WTC11 (cell line): ENCODE measurements at regions not wholly inside any gene's neighbourhood (a gene's known extent, or its start where the extent isn't known, plus 50 kb on each side); places are given as distances from the start of the nearest gene placed in this dataset.

Experiments used
- ATAC-seq: fragments of 200-7000 bp; cut with Tn5 transposase; 2 replicates; pipeline ENCODE4 v1.10.0; 2021; ENCODE audit warnings: mild to moderate bottlenecking, moderate library complexity
- CTCF ChIA-PET: fragments of 300-600 bp; sonication (Branson Sonifier 250); formaldehyde crosslinking; loops from one replicate; lab custom pipeline; 2021; ENCODE audit warnings: antibody characterized with exemption; lab: Charles Lee
- POLR2A ChIA-PET: fragments of 350-600 bp; sonication (Branson Sonifier 250); formaldehyde crosslinking; loops from one replicate; lab custom pipeline; 2021; ENCODE audit warnings: antibody characterized with exemption; lab: Charles Lee
- DNase-seq: peaks from one replicate; pipeline ENCODE4 v3.0.0; 2021; ENCODE audit warnings: low spot score
- H3K27ac Mint-ChIP-seq: 2 replicates; pipeline ENCODE4 v1.8.0; 2021; ENCODE audit warnings: mixed read lengths
- H3K27me3 Mint-ChIP-seq: 2 replicates; pipeline ENCODE4 v1.8.0; 2021; ENCODE audit warnings: low read depth, mild to moderate bottlenecking, moderate library complexity, mixed read lengths
- H3K36me3 Mint-ChIP-seq: 2 replicates; pipeline ENCODE4 v1.8.0; 2021; ENCODE audit warnings: mixed read lengths
- H3K4me1 Mint-ChIP-seq: 2 replicates; pipeline ENCODE4 v1.8.0; 2022; ENCODE audit warnings: mixed read lengths
- H3K4me3 Mint-ChIP-seq: 2 replicates; pipeline ENCODE4 v1.8.0; 2021; ENCODE audit warnings: mild to moderate bottlenecking, moderate library complexity, mixed read lengths
- H3K9me3 Mint-ChIP-seq: 2 replicates; pipeline ENCODE4 v1.8.0; 2021; ENCODE audit warnings: mixed read lengths
- CREB1 ChIP-seq: sonication (generic); formaldehyde crosslinking; IDR thresholded peaks from 2 replicates; pipeline ENCODE4 v1.8.0; 2023; ENCODE audit warnings: mild to moderate bottlenecking, missing genetic modification reagents
- CTCF ChIP-seq: fragments of 200-600 bp; IDR thresholded peaks from 2 replicates; pipeline ENCODE4 v1.8.0; 2022; ENCODE audit warnings: antibody characterized with exemption
- E2F5 ChIP-seq: sonication (generic); formaldehyde crosslinking; IDR thresholded peaks from 2 replicates; pipeline ENCODE4 v1.8.1; 2022; ENCODE audit warnings: mild to moderate bottlenecking, moderate library complexity, missing genetic modification reagents
- ELF4 ChIP-seq: sonication (generic); formaldehyde crosslinking; IDR thresholded peaks from 2 replicates; pipeline ENCODE4 v1.8.1; 2022; ENCODE audit warnings: low read depth, mild to moderate bottlenecking, moderate library complexity, missing genetic modification reagents
- ESRRA ChIP-seq: sonication (generic); formaldehyde crosslinking; IDR thresholded peaks from 2 replicates; pipeline ENCODE4 v1.8.1; 2022; ENCODE audit warnings: mild to moderate bottlenecking, missing genetic modification reagents, borderline replicate concordance
- ETV6 ChIP-seq: sonication (generic); formaldehyde crosslinking; IDR thresholded peaks from 2 replicates; pipeline ENCODE4 v1.8.1; 2022; ENCODE audit warnings: mild to moderate bottlenecking, missing genetic modification reagents
- FOXP4 ChIP-seq: sonication (generic); formaldehyde crosslinking; IDR thresholded peaks from 2 replicates; pipeline ENCODE4 v1.8.0; 2022; ENCODE audit warnings: mild to moderate bottlenecking, missing genetic modification reagents
- GRHL2 ChIP-seq: fragments of 250-450 bp; sonication (Bioruptor Pico); IDR thresholded peaks from 2 replicates; pipeline ENCODE4 v1.8.0; 2022; ENCODE audit warnings: mild to moderate bottlenecking, moderate library complexity; ENCODE audit not compliant: insufficient replicate concordance, severe bottlenecking
- HMGXB4 ChIP-seq: sonication (generic); formaldehyde crosslinking; IDR thresholded peaks from 2 replicates; pipeline ENCODE4 v1.8.1; 2023; ENCODE audit warnings: mild to moderate bottlenecking, moderate library complexity, missing genetic modification reagents
- MAX ChIP-seq: sonication (generic); formaldehyde crosslinking; IDR thresholded peaks from 2 replicates; pipeline ENCODE4 v1.8.0; 2022; ENCODE audit warnings: mild to moderate bottlenecking, missing genetic modification reagents
- MYBL2 ChIP-seq: sonication (generic); formaldehyde crosslinking; IDR thresholded peaks from 2 replicates; pipeline ENCODE4 v1.8.1; 2023; ENCODE audit warnings: mild to moderate bottlenecking, moderate library complexity, missing genetic modification reagents
- NFE2L1 ChIP-seq: sonication (generic); formaldehyde crosslinking; IDR thresholded peaks from 2 replicates; pipeline ENCODE4 v1.8.1; 2023; ENCODE audit warnings: missing genetic modification reagents
- STAT6 ChIP-seq: sonication (generic); formaldehyde crosslinking; conservative IDR thresholded peaks from 2 replicates; pipeline ENCODE4 v1.8.1; 2023; ENCODE audit warnings: mild to moderate bottlenecking, low read depth, missing genetic modification reagents, moderate library complexity
- TCF7 ChIP-seq: sonication (generic); formaldehyde crosslinking; IDR thresholded peaks from 2 replicates; pipeline ENCODE4 v1.8.0; 2022; ENCODE audit warnings: mild to moderate bottlenecking, low read depth, missing genetic modification reagents, moderate library complexity
- TEAD1 ChIP-seq: sonication (generic); formaldehyde crosslinking; IDR thresholded peaks from 2 replicates; pipeline ENCODE4 v1.8.0; 2022; ENCODE audit warnings: mild to moderate bottlenecking, missing genetic modification reagents
- USF1 ChIP-seq: sonication (generic); formaldehyde crosslinking; IDR thresholded peaks from 2 replicates; pipeline ENCODE4 v1.8.0; 2022; ENCODE audit warnings: mild to moderate bottlenecking, missing genetic modification reagents
- ZNF121 ChIP-seq: sonication (generic); formaldehyde crosslinking; IDR thresholded peaks from 2 replicates; pipeline ENCODE4 v1.8.0; 2023; ENCODE audit warnings: missing genetic modification reagents
- ZNF232 ChIP-seq: sonication (generic); formaldehyde crosslinking; IDR thresholded peaks from 2 replicates; pipeline ENCODE4 v1.8.0; 2022; ENCODE audit warnings: mild to moderate bottlenecking, missing genetic modification reagents
- ZNF263 ChIP-seq: sonication (generic); formaldehyde crosslinking; IDR thresholded peaks from 2 replicates; pipeline ENCODE4 v1.8.1; 2022; ENCODE audit warnings: low read depth, mild to moderate bottlenecking, moderate library complexity, missing genetic modification reagents
- ZNF416 ChIP-seq: fragments of 250-450 bp; sonication (Bioruptor Pico); IDR thresholded peaks from 2 replicates; pipeline ENCODE4 v1.9.0; 2021; ENCODE audit warnings: mild to moderate bottlenecking, inconsistent platforms
- ZNF425 ChIP-seq: fragments of 250-450 bp; sonication (Bioruptor Pico); conservative IDR thresholded peaks from 2 replicates; pipeline ENCODE4 v1.9.0; 2021; ENCODE audit warnings: mild to moderate bottlenecking
- ZNF512 ChIP-seq: sonication (generic); formaldehyde crosslinking; IDR thresholded peaks from 2 replicates; pipeline ENCODE4 v1.8.1; 2022; ENCODE audit warnings: missing genetic modification reagents, borderline replicate concordance

GRCh38 chr6:137756788-137757187 lies 110.3 kb upstream of the TNFAIP3 start:
- TF ChIP-seq NFE2L1 (CRISPR knock-in tag) (no peak), HMGXB4 (CRISPR knock-in tag) (no peak), USF1 (no peak), ZNF232 (CRISPR knock-in tag) (no peak), ELF4 (CRISPR knock-in tag) (no peak), ESRRA (CRISPR knock-in tag) (no peak), GRHL2 (no peak), ZNF512 (CRISPR knock-in tag) (no peak), CTCF (no peak), MAX (CRISPR knock-in tag) (no peak), ETV6 (no peak), CREB1 (CRISPR knock-in tag) (no peak), ZNF121 (CRISPR knock-in tag) (no peak)
- H3K4me1 Mint-ChIP-seq, result peaks cover 3% of the 10 kb centered on the region; the same call in 1 of the 2 replicates
- no peak for ATAC-seq
- H3K36me3 Mint-ChIP-seq, result no peaks in the 10 kb centered on the region
- no peak overlapping the region for H3K4me3 Mint-ChIP-seq
- H3K27ac Mint-ChIP-seq, result no peak overlapping the region
- ChIA-PET POLR2A (interaction anchor here (0.7 kb wide), 1 partner anchor 455 kb away, joined by 4 read pairs; no protein-coding TSS in a partner anchor), CTCF (no interaction called here)
- DNase-seq, result no peak
- no peaks in the 10 kb centered on the region for H3K27me3 Mint-ChIP-seq
- H3K9me3 Mint-ChIP-seq, result no peaks in the 10 kb centered on the region

- ATAC-seq, result no peak
- POLR2A ChIA-PET, result no interaction called here
- no peak for DNase-seq
- Mint-ChIP-seq H3K27ac (no peak overlapping the region), H3K4me3 (no peak overlapping the region), H3K27me3 (no peaks in the 10 kb centered on the region), H3K4me1 (no peaks in the 10 kb centered on the region), H3K36me3 (no peaks in the 10 kb centered on the region), H3K9me3 (no peaks in the 10 kb centered on the region)
- CTCF ChIA-PET, result no interaction called here
- TF ChIP-seq MYBL2 (no peak), FOXP4 (no peak), ZNF425 (no peak), ZNF263 (no peak), ZNF416 (CRISPR knock-in tag) (no peak), TCF7 (CRISPR knock-in tag) (no peak), E2F5 (CRISPR knock-in tag) (no peak), TEAD1 (no peak), STAT6 (no peak)
These were observed 108.4 kb upstream of the TNFAIP3 start for GRCh38 chr6:137758661-137759060.
